ENCODE measurements at regions not wholly inside any gene's neighbourhood (a gene's known extent, or its start where the extent isn't known, plus 50 kb on each side); places are given as distances from the start of the nearest gene placed in this dataset.

DNA sequence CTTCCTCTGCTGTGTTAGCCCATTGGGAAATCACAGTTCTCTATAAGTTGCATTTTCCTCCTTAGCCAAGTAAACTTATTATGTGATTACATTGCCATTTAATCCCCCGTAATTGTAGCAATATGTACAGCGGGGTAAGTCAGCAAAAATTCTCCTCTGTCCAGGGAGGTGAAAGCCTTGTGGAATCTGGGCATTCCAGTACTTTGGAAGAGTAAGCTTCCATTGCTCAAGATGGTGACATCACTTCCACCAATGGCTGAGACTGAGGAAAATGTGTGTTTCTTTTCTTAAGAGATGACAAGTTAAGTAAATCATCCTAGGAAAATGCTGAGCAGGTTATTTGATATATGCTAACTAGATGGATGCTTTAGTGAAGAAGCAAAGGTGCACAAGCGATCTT lies 436.7 kb downstream of the CETN3 start:
- TF ChIP-seq, protein P1, sequence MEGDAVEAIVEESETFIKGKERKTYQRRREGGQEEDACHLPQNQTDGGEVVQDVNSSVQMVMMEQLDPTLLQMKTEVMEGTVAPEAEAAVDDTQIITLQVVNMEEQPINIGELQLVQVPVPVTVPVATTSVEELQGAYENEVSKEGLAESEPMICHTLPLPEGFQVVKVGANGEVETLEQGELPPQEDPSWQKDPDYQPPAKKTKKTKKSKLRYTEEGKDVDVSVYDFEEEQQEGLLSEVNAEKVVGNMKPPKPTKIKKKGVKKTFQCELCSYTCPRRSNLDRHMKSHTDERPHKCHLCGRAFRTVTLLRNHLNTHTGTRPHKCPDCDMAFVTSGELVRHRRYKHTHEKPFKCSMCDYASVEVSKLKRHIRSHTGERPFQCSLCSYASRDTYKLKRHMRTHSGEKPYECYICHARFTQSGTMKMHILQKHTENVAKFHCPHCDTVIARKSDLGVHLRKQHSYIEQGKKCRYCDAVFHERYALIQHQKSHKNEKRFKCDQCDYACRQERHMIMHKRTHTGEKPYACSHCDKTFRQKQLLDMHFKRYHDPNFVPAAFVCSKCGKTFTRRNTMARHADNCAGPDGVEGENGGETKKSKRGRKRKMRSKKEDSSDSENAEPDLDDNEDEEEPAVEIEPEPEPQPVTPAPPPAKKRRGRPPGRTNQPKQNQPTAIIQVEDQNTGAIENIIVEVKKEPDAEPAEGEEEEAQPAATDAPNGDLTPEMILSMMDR (conservative IDR thresholded peaks at IDR 0.05; ENCODE audit: low read depth): no peak
- no peak for DNase-seq (ENCODE audit: low spot score)
- CTCF ChIA-PET: interaction anchor here (0.7 kb wide), 1 partner anchor 1502 kb away, joined by 3 read pairs; no protein-coding TSS in a partner anchor
- POLR2A ChIA-PET (ENCODE audit: low non-redundant PET): no interaction called here
- no peak overlapping the region for H3K27ac ChIP-seq

DNA sequence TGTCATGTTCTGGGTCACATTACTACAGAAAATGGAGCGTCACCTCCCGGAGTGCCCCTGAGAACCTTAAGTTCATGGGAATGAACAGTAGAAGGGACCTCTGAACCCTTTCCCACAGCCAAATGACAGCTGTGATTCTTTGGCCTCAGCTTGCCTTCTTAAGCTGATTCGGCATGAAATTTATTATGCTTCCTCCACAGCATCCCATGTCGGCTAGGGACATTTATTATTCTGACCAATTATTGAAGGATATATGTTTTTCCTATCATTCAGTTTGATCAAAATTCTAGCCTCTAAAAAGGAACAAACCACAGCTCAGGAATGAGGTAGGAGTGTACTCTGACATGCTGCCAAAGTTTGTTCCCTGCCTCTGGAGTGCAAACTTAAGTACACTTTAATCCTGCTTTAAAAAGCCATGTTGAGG lies 440.6 kb downstream of the CETN3 start:
- ChIA-PET CTCF (interaction anchor here (0.6 kb wide), 1 partner anchor 41 kb away, joined by 3 read pairs; no protein-coding TSS in a partner anchor), POLR2A (ENCODE audit: low non-redundant PET) (no interaction called here)
- DNase-seq (ENCODE audit: low spot score): no peak
- TF ChIP-seq, protein P1 (conservative IDR thresholded peaks at IDR 0.05; ENCODE audit: low read depth): no peak
- H3K27ac ChIP-seq: no peak overlapping the region

DNA sequence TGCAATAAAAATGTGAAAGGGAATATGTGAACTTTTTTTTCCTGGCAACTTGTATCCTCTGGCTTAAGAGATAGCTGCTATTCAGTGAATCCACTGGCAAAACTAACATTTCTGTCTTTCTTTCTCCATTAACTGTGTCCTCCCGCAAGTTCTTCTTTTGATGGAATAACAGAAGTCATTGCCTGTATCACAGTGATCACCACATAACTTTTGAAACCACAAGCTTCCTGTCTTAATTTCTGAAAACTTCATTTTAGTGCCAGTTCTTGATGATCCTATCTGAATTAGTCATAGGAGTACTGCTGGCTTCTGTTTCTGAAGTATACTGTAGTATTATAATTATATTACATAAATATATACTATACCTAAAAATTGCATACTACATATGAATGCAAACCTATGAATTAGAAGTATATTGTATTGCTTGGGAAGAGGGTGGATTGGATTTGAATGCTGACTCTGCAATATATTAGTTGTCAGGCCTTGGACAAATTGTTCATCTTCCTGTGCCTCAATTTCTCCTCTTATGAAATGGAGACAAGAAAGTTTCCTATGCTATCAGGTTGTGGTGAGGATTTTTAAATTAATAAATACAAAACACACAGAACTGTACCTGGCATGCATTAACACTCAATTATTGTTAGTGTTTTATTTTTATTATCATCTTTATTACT lies 441.6 kb downstream of the CETN3 start:
- TF ChIP-seq, protein P1 (conservative IDR thresholded peaks at IDR 0.05; ENCODE audit: low read depth): no peak
- CTCF ChIA-PET: interaction anchor here (0.6 kb wide), 1 partner anchor 155 kb away, joined by 3 read pairs; no protein-coding TSS in a partner anchor
- H3K27ac ChIP-seq: no peak overlapping the region
- DNase-seq (ENCODE audit: low spot score): no peak
- POLR2A ChIA-PET (ENCODE audit: low non-redundant PET): no interaction called here

DNA sequence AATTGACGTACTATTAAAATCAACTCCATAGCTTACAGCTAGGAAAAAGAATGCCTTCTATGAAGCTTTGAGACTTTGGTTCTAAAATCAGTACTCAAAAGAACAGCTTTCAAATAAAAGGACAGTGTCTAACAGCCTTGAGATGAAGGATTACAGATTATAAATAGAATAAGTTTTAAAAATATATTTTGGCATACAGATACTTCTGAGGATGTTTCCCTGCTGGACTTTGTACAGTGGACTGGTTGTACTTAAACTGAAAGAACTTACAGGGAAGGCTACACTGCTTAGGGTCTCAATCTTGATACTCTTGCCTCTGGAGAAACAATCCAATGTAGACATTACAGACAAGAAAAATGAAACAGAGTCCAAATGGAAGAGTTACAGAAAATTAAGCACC lies 452.7 kb downstream of the CETN3 start:
- TF ChIP-seq, protein P1 (conservative IDR thresholded peaks at IDR 0.05; ENCODE audit: low read depth): no peak
- no peak overlapping the region for H3K27ac ChIP-seq
- no peak for DNase-seq (ENCODE audit: low spot score)
- ChIA-PET POLR2A (ENCODE audit: low non-redundant PET) (no interaction called here), CTCF (interaction anchor here (0.6 to 0.7 kb wide), 2 partner anchors 96 to 427 kb away, joined by 3 read pairs; no protein-coding TSS in a partner anchor)

DNA sequence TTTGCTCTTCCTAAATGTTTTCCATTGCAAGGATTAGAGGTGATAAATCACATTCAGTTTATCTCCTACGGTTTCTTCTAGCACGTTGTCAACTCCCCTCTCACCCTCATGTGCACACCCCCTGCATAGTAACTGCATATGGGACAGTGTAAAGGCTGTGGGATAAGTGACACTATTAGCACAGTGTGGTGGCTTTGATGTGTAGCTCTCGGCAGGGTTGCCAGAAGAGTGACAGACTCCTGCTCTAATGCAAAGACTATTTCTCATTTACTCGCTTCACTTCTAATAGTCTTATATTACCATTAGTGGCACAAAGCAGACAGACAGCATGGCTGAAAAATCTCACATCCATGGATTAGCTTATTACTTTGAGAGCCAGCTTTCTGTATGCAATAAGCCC lies 454.6 kb downstream of the CETN3 start:
- POLR2A ChIA-PET (ENCODE audit: low non-redundant PET): no interaction called here
- DNase-seq (ENCODE audit: low spot score): no peak
- CTCF ChIA-PET: interaction anchor here (0.7 kb wide), 1 partner anchor 13 kb away, joined by 5 read pairs; no protein-coding TSS in a partner anchor
- TF ChIP-seq, protein P1 (conservative IDR thresholded peaks at IDR 0.05; ENCODE audit: low read depth): no peak
- no peak overlapping the region for H3K27ac ChIP-seq

DNA sequence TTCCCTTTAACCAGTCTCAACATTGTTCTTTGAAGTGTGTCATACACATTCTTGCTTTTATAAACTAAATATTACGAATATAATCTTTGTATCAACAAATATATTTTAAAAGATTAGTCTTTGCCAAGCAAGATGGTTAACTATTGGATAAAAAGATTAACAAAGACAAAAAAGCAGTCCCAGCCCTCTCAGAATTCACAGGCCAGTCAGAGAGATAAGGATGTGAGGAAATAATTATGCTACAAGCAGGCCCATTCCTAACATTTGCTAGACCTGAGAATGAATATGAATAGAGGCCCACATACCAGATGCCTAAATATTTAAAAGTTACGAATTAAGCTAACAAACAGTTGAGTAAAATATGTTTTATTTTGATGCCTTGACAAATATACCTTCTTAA lies 457.7 kb downstream of the CETN3 start:
- POLR2A ChIA-PET (ENCODE audit: low non-redundant PET): no interaction called here
- no peak overlapping the region for H3K27ac ChIP-seq
- TF ChIP-seq, protein P1 (conservative IDR thresholded peaks at IDR 0.05; ENCODE audit: low read depth): no peak
- no peak for DNase-seq (ENCODE audit: low spot score)
- CTCF ChIA-PET: no interaction called here
